Activated T-cell treated with anti-CD3 and anti-CD28 coated beads for 24 hours (primary cell): ENCODE measurements at regions not wholly inside any gene's neighbourhood (a gene's known extent, or its start where the extent isn't known, plus 50 kb on each side); places are given as distances from the start of the nearest gene placed in this dataset.

Source experiments
- DNase-seq: peaks from one replicate; pipeline ENCODE4 v3.0.0-alpha.2; 2020; ENCODE audit warnings: low read depth

- DNase-seq, result no peak
Observed at GRCh38 chr10:21171936-21172541, 274.9 kb upstream of the NEBL start.

- no peak for DNase-seq
Observed at GRCh38 chr10:21171197-21171935, 274.3 kb upstream of the NEBL start.

GRCh38 chr10:21170216-21170615 is 273.1 kb upstream of the NEBL start:
- DNase-seq, result no peak

GRCh38 chr10:21169271-21169670 is 272.2 kb upstream of the NEBL start:
- no peak for DNase-seq

- DNase-seq, result no peak
Observed at GRCh38 chr10:21167288-21168010, 270.3 kb upstream of the NEBL start.

GRCh38 chr10:21166557-21167287 is 269.6 kb upstream of the NEBL start:
- no peak for DNase-seq

- no peak for DNase-seq
Observed at GRCh38 chr10:21165489-21165888, 268.4 kb upstream of the NEBL start.

GRCh38 chr10:21164687-21165086 is 267.6 kb upstream of the NEBL start:
- DNase-seq, result no peak

GRCh38 chr10:21162948-21163347 is 265.8 kb upstream of the NEBL start:
- no peak for DNase-seq

- no peak for DNase-seq
Observed at GRCh38 chr10:21161647-21162046, 264.5 kb upstream of the NEBL start.

GRCh38 chr10:21161090-21161625 is 264.0 kb upstream of the NEBL start:
- DNase-seq, result no peak

GRCh38 chr10:21160116-21160515 is 263.0 kb upstream of the NEBL start:
- DNase-seq, result no peak

GRCh38 chr10:21159669-21160068 is 262.6 kb upstream of the NEBL start:
- no peak for DNase-seq

- no peak for DNase-seq
Observed at GRCh38 chr10:21158301-21158700, 261.2 kb upstream of the NEBL start.

- no peak for DNase-seq
Observed at GRCh38 chr10:21157664-21158063, 260.6 kb upstream of the NEBL start.

- DNase-seq, result no peak
Observed at GRCh38 chr10:21150166-21150565, 253.1 kb upstream of the NEBL start.

GRCh38 chr10:21146436-21146789 is 249.3 kb upstream of the NEBL start:
- DNase-seq, result no peak

- no peak for DNase-seq
Observed at GRCh38 chr10:21145751-21146435, 248.8 kb upstream of the NEBL start.

GRCh38 chr10:21144047-21144446 is 246.9 kb upstream of the NEBL start:
- DNase-seq, result no peak

GRCh38 chr10:21141946-21142492 is 244.9 kb upstream of the NEBL start:
- DNase-seq, result no peak

- no peak for DNase-seq
Observed at GRCh38 chr10:21138769-21139340, 241.7 kb upstream of the NEBL start.
